ENCODE measurements at regions not wholly inside any gene's neighbourhood (a gene's known extent, or its start where the extent isn't known, plus 50 kb on each side); places are given as distances from the start of the nearest gene placed in this dataset.
"Not testable (repeated sequence)": the region's sequence is repeated elsewhere in the genome, so short reads cannot be mapped to it uniquely, and the experiment has no call there.

GRCh38 chr6:134821928-134822864 lies 127.7 kb downstream of the ALDH8A1 start:
- DNase-seq: no peak

- DNase-seq: no peak
Observed at GRCh38 chr6:134821397-134821796, 128.5 kb downstream of the ALDH8A1 start.

- DNase-seq: no peak
Observed at GRCh38 chr6:134819863-134820800, 129.8 kb downstream of the ALDH8A1 start.

GRCh38 chr6:134819236-134819635 lies 130.7 kb downstream of the ALDH8A1 start:
- no peak for DNase-seq

- no peak for DNase-seq
Observed at GRCh38 chr6:134817448-134817847, 132.5 kb downstream of the ALDH8A1 start.

- peak; percentile 45 for DNase-seq
Observed at GRCh38 chr6:134816780-134817179, 133.1 kb downstream of the ALDH8A1 start.

- no peak for DNase-seq
Observed at GRCh38 chr6:134816300-134816699, 133.6 kb downstream of the ALDH8A1 start.

GRCh38 chr6:134814076-134814695 lies 135.7 kb downstream of the ALDH8A1 start:
- peak; percentile 15 for DNase-seq

- no peak for DNase-seq
Observed at GRCh38 chr6:134813146-134813545, 136.8 kb downstream of the ALDH8A1 start.

GRCh38 chr6:134810402-134810801 lies 139.5 kb downstream of the ALDH8A1 start:
- no peak for DNase-seq

- DNase-seq: no peak
Observed at GRCh38 chr6:134809130-134809529, 140.8 kb downstream of the ALDH8A1 start.

- DNase-seq: no peak
Observed at GRCh38 chr6:134806180-134806798, 143.6 kb downstream of the ALDH8A1 start.

- no peak for DNase-seq
Observed at GRCh38 chr6:134805168-134805567, 144.7 kb downstream of the ALDH8A1 start.

GRCh38 chr6:134804311-134804710 lies 145.6 kb downstream of the ALDH8A1 start:
- DNase-seq: not testable (repeated sequence)

GRCh38 chr6:134802426-134803058 lies 147.4 kb downstream of the ALDH8A1 start:
- no peak for DNase-seq

GRCh38 chr6:134797400-134798113 lies 152.3 kb downstream of the ALDH8A1 start:
- DNase-seq: no peak

- no peak for DNase-seq
Observed at GRCh38 chr6:134795691-134796090, 154.2 kb downstream of the ALDH8A1 start.

GRCh38 chr6:134795001-134795400 lies 154.9 kb downstream of the ALDH8A1 start:
- no peak for DNase-seq

- not testable (repeated sequence) for DNase-seq
Observed at GRCh38 chr6:134791243-134791843, 158.6 kb downstream of the ALDH8A1 start.

GRCh38 chr6:134787261-134787877 lies 162.5 kb downstream of the ALDH8A1 start:
- DNase-seq: no peak
